Neural crest cell (in vitro differentiated cells): ENCODE measurements at regions not wholly inside any gene's neighbourhood (a gene's known extent, or its start where the extent isn't known, plus 50 kb on each side); places are given as distances from the start of the nearest gene placed in this dataset.
A peak's percentile ranks its signal among the peaks of the same experiment; 100 is the strongest.

Experiments used
- DNase-seq: peaks from one replicate; pipeline ENCODE4 v3.0.0; 2021; ENCODE audit warnings: low read depth, mixed read lengths, low spot score
- H3K27ac Mint-ChIP-seq: one replicate; pipeline ENCODE4 v1.8.0; 2021; ENCODE audit warnings: mild to moderate bottlenecking, mixed read lengths; ENCODE audit not compliant: unreplicated experiment
- H3K27me3 Mint-ChIP-seq: 2 replicates; pipeline ENCODE4 v1.8.0; 2021; ENCODE audit warnings: low read depth, mild to moderate bottlenecking, mixed read lengths
- H3K36me3 Mint-ChIP-seq: 2 replicates; pipeline ENCODE4 v1.8.0; 2021; ENCODE audit warnings: low read depth, mild to moderate bottlenecking, mixed read lengths
- H3K4me1 Mint-ChIP-seq: 2 replicates; pipeline ENCODE4 v1.8.0; 2021; ENCODE audit warnings: mixed read lengths
- H3K4me3 Mint-ChIP-seq: one replicate; pipeline ENCODE4 v1.8.0; 2021; ENCODE audit warnings: mild to moderate bottlenecking, mixed read lengths
- H3K9me3 Mint-ChIP-seq: 2 replicates; pipeline ENCODE4 v1.8.0; 2021; ENCODE audit warnings: mixed read lengths
- CTCF ChIP-seq: fragments of 200-600 bp; sonication (generic); conservative IDR thresholded peaks from 2 replicates; pipeline ENCODE4 v1.5.0; 2021; ENCODE audit warnings: antibody characterized with exemption, mild to moderate bottlenecking

- H3K27me3 Mint-ChIP-seq = no peaks in the 10 kb centered on the region
- peaks cover 27% of the 10 kb centered on the region for H3K9me3 Mint-ChIP-seq
- no peak for DNase-seq
- no peak for TF ChIP-seq CTCF
- no peak overlapping the region for H3K4me3 Mint-ChIP-seq
- H3K4me1 Mint-ChIP-seq = no peaks in the 10 kb centered on the region
- H3K36me3 Mint-ChIP-seq = peaks cover 24% of the 10 kb centered on the region
- H3K27ac Mint-ChIP-seq = no peak overlapping the region
Observed at GRCh38 chr3:182226995-182227394, 515.3 kb downstream of the SOX2 start.

- Mint-ChIP-seq H3K4me1 (peaks cover 39% of the 10 kb centered on the region), H3K36me3 (no peaks in the 10 kb centered on the region), H3K27ac (no peak overlapping the region), H3K9me3 (peaks cover 2% of the 10 kb centered on the region), H3K27me3 (no peaks in the 10 kb centered on the region), H3K4me3 (no peak overlapping the region)
- DNase-seq = no peak
- TF ChIP-seq CTCF = no peak
Observed at GRCh38 chr3:182233405-182233804, 521.7 kb downstream of the SOX2 start.

- no peak for TF ChIP-seq CTCF
- Mint-ChIP-seq H3K4me3 (no peak overlapping the region), H3K27ac (no peak overlapping the region), H3K36me3 (no peaks in the 10 kb centered on the region), H3K4me1 (peaks cover 44% of the 10 kb centered on the region), H3K9me3 (peaks cover 2% of the 10 kb centered on the region), H3K27me3 (no peaks in the 10 kb centered on the region)
- DNase-seq = no peak
Observed at GRCh38 chr3:182233957-182234356, 522.2 kb downstream of the SOX2 start.

- no peak for DNase-seq
- Mint-ChIP-seq H3K4me1 (peaks cover 52% of the 10 kb centered on the region), H3K27ac (no peak overlapping the region), H3K27me3 (no peaks in the 10 kb centered on the region), H3K36me3 (no peaks in the 10 kb centered on the region), H3K9me3 (no peaks in the 10 kb centered on the region), H3K4me3 (no peak overlapping the region)
- TF ChIP-seq CTCF = no peak
Observed at GRCh38 chr3:182234881-182235280, 523.2 kb downstream of the SOX2 start.

- Mint-ChIP-seq H3K9me3 (no peaks in the 10 kb centered on the region), H3K4me3 (peak overlapping the region; percentile 17), H3K27me3 (no peaks in the 10 kb centered on the region), H3K4me1 (peaks cover 54% of the 10 kb centered on the region), H3K27ac (peak overlapping the region; percentile 57), H3K36me3 (no peaks in the 10 kb centered on the region)
- no peak for DNase-seq
- TF ChIP-seq CTCF = no peak
Observed at GRCh38 chr3:182235504-182235903, 523.8 kb downstream of the SOX2 start.

GRCh38 chr3:182238126-182238525 lies 526.4 kb downstream of the SOX2 start:
- Mint-ChIP-seq H3K27ac (peak overlapping the region; percentile 99), H3K27me3 (no peaks in the 10 kb centered on the region), H3K36me3 (no peaks in the 10 kb centered on the region), H3K9me3 (no peaks in the 10 kb centered on the region), H3K4me3 (peak overlapping the region; percentile 66), H3K4me1 (peaks cover 55% of the 10 kb centered on the region)
- TF ChIP-seq CTCF = no peak
- peak; percentile 57 for DNase-seq
